HFFc6 (cell line): ENCODE measurements at regions not wholly inside any gene's neighbourhood (a gene's known extent, or its start where the extent isn't known, plus 50 kb on each side); places are given as distances from the start of the nearest gene placed in this dataset.

Experiments
- DNase-seq: peaks from one replicate; pipeline ENCODE4 v3.0.0-alpha.2; 2018
- H3K27ac Mint-ChIP-seq: 2 replicates; pipeline ENCODE4 v1.8.0; 2020; ENCODE audit warnings: mild to moderate bottlenecking, mixed read lengths
- H3K27me3 Mint-ChIP-seq: 2 replicates; pipeline ENCODE4 v1.8.0; 2021; ENCODE audit warnings: mild to moderate bottlenecking, moderate library complexity, mixed read lengths; ENCODE audit not compliant: insufficient read depth
- H3K36me3 Mint-ChIP-seq: 2 replicates; pipeline ENCODE4 v1.8.0; 2021; ENCODE audit warnings: low read depth, mixed read lengths
- H3K4me1 Mint-ChIP-seq: 2 replicates; pipeline ENCODE4 v1.8.0; 2020; ENCODE audit warnings: low read depth, mixed read lengths
- H3K4me3 Mint-ChIP-seq: 2 replicates; pipeline ENCODE4 v1.8.0; 2020; ENCODE audit warnings: mild to moderate bottlenecking, moderate library complexity, mixed read lengths
- H3K9me3 Mint-ChIP-seq: 2 replicates; pipeline ENCODE4 v1.8.0; 2020; ENCODE audit warnings: mild to moderate bottlenecking, mixed read lengths
- CTCF ChIP-seq: fragments of 200-600 bp; sonication (generic); IDR thresholded peaks from 2 replicates; pipeline ENCODE4 v1.5.0; 2021; ENCODE audit warnings: antibody characterized with exemption, mild to moderate bottlenecking

- Mint-ChIP-seq H3K9me3 (peaks cover 5% of the 10 kb centered on the region; the same call in 1 of the 2 replicates), H3K27ac (no peak overlapping the region), H3K4me3 (no peak overlapping the region), H3K4me1 (no peaks in the 10 kb centered on the region), H3K27me3 (no peaks in the 10 kb centered on the region), H3K36me3 (no peaks in the 10 kb centered on the region)
- no peak for DNase-seq
- no peak for TF ChIP-seq CTCF
Observed at GRCh38 chr5:99948850-99949249, 586.3 kb upstream of the FAM174A start.

GRCh38 chr5:99945478-99946442, 589.4 kb upstream of the FAM174A start:
- H3K27me3 Mint-ChIP-seq, result no peaks in the 10 kb centered on the region
- H3K4me3 Mint-ChIP-seq, result no peak overlapping the region
- H3K27ac Mint-ChIP-seq, result no peak overlapping the region
- H3K36me3 Mint-ChIP-seq, result no peaks in the 10 kb centered on the region
- H3K4me1 Mint-ChIP-seq, result no peaks in the 10 kb centered on the region
- no peak for DNase-seq
- TF ChIP-seq CTCF, result no peak
- peaks cover 5% of the 10 kb centered on the region; the same call in 1 of the 2 replicates for H3K9me3 Mint-ChIP-seq

GRCh38 chr5:99940540-99940939, 594.6 kb upstream of the FAM174A start:
- no peak for TF ChIP-seq CTCF
- DNase-seq, result no peak
- no peaks in the 10 kb centered on the region; the same call in 1 of the 2 replicates for H3K9me3 Mint-ChIP-seq
- no peaks in the 10 kb centered on the region for H3K36me3 Mint-ChIP-seq
- H3K27ac Mint-ChIP-seq, result no peak overlapping the region
- H3K27me3 Mint-ChIP-seq, result no peaks in the 10 kb centered on the region; the same call in 1 of the 2 replicates
- H3K4me1 Mint-ChIP-seq, result no peaks in the 10 kb centered on the region
- no peak overlapping the region for H3K4me3 Mint-ChIP-seq

DNA sequence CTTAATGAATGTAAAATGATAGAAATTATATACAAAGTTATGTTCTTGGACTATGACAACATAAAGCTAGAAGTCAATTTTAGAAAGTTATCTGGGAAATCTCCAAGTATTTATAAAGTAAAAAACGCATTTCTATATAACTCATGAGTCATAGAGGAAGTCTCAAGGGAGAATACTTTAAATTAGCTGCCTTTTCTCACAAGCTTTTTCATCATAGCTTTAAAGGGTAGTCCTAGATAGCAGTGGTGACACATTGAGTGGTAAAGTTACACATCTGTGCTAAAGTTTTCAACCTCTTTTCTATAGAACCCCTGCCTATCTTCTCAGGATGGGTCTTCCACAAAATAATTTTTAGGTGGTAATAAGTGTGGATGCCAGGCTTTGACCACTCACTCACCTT, 598.3 kb upstream of the FAM174A start:
- no peaks in the 10 kb centered on the region for H3K36me3 Mint-ChIP-seq
- H3K27ac Mint-ChIP-seq, result no peak overlapping the region
- H3K27me3 Mint-ChIP-seq, result no peaks in the 10 kb centered on the region; the same call in 1 of the 2 replicates
- TF ChIP-seq CTCF, result no peak
- H3K9me3 Mint-ChIP-seq, result no peaks in the 10 kb centered on the region; the same call in 1 of the 2 replicates
- no peaks in the 10 kb centered on the region for H3K4me1 Mint-ChIP-seq
- H3K4me3 Mint-ChIP-seq, result no peak overlapping the region
- no peak for DNase-seq

GRCh38 chr5:99929806-99930135, 605.4 kb upstream of the FAM174A start:
- TF ChIP-seq CTCF, result no peak
- H3K4me1 Mint-ChIP-seq, result no peaks in the 10 kb centered on the region
- H3K27ac Mint-ChIP-seq, result no peak overlapping the region
- H3K9me3 Mint-ChIP-seq, result peaks cover 27% of the 10 kb centered on the region
- DNase-seq, result no peak
- no peaks in the 10 kb centered on the region for H3K27me3 Mint-ChIP-seq
- H3K36me3 Mint-ChIP-seq, result no peaks in the 10 kb centered on the region
- no peak overlapping the region for H3K4me3 Mint-ChIP-seq
